H9 (cell line): ENCODE measurements at regions not wholly inside any gene's neighbourhood (a gene's known extent, or its start where the extent isn't known, plus 50 kb on each side); places are given as distances from the start of the nearest gene placed in this dataset.

Experiments used
- DNase-seq: peaks from one replicate; pipeline ENCODE4 v3.0.0-alpha.2; 2017
- H2AFZ ChIP-seq: one replicate; pipeline ENCODE4 v1.6.1; 2013; ENCODE audit warnings: mild to moderate bottlenecking, low read length, control low read depth, moderate library complexity
- H2AK5ac ChIP-seq: 2 replicates; pipeline ENCODE4 v1.6.1; 2013; ENCODE audit warnings: low read length, control low read depth, mixed read lengths; ENCODE audit not compliant: insufficient read length
- H2BK120ac ChIP-seq: one replicate; pipeline ENCODE4 v1.6.1; 2013; ENCODE audit warnings: low read depth, mild to moderate bottlenecking, low read length, control low read depth, inconsistent platforms; ENCODE audit not compliant: poor library complexity, severe bottlenecking
- H2BK12ac ChIP-seq: 2 replicates; pipeline ENCODE4 v1.6.1; 2013; ENCODE audit warnings: low read length, control low read depth, mixed read lengths, low read depth; ENCODE audit not compliant: insufficient read length
- H2BK15ac ChIP-seq: 2 replicates; pipeline ENCODE4 v1.6.1; 2013; ENCODE audit warnings: low read depth, low read length, control low read depth
- H2BK20ac ChIP-seq: one replicate; pipeline ENCODE4 v1.6.1; 2013; ENCODE audit warnings: low read depth, mild to moderate bottlenecking, low read length, control low read depth, inconsistent platforms; ENCODE audit not compliant: poor library complexity, severe bottlenecking
- H2BK5ac ChIP-seq: 2 replicates; pipeline ENCODE4 v1.6.1; 2013; ENCODE audit warnings: low read length, control low read depth, mixed read lengths; ENCODE audit not compliant: insufficient read length
- H3K14ac ChIP-seq: 2 replicates; pipeline ENCODE4 v1.6.1; 2013; ENCODE audit warnings: low read length, control low read depth; ENCODE audit not compliant: insufficient read depth
- H3K18ac ChIP-seq: 2 replicates; pipeline ENCODE4 v1.6.1; 2013; ENCODE audit warnings: low read depth, mild to moderate bottlenecking, mixed read lengths, low read length, control low read depth; ENCODE audit not compliant: insufficient read length
- H3K23ac ChIP-seq: 2 replicates; pipeline ENCODE4 v1.6.1; 2013; ENCODE audit warnings: low read length, control low read depth, mixed read lengths, low read depth; ENCODE audit not compliant: insufficient read length
- H3K23me2 ChIP-seq: 2 replicates; pipeline ENCODE4 v1.6.1; 2013; ENCODE audit warnings: low read depth, mild to moderate bottlenecking, mixed read lengths, low read length, control low read depth; ENCODE audit not compliant: insufficient read length, poor library complexity, severe bottlenecking
- H3K27ac ChIP-seq: 2 replicates; pipeline ENCODE4 v1.5.1; 2013; ENCODE audit warnings: low read length, control low read depth, mixed read lengths, low read depth; ENCODE audit not compliant: insufficient read length
- H3K27me3 ChIP-seq: 2 replicates; pipeline ENCODE4 v1.6.1; 2013; ENCODE audit warnings: low read length, control low read depth, inconsistent platforms; ENCODE audit not compliant: insufficient read depth
- H3K4ac ChIP-seq: 2 replicates; pipeline ENCODE4 v1.6.1; 2013; ENCODE audit warnings: low read depth, mild to moderate bottlenecking, control low read depth, inconsistent platforms, low read length, moderate library complexity
- H3K4me1 ChIP-seq: 2 replicates; pipeline ENCODE4 v1.6.1; 2013; ENCODE audit warnings: low read length, control low read depth, inconsistent platforms; ENCODE audit not compliant: insufficient read depth
- H3K4me2 ChIP-seq: 2 replicates; pipeline ENCODE4 v1.6.1; 2013; ENCODE audit warnings: low read length, control low read depth, mixed read lengths; ENCODE audit not compliant: insufficient read length, insufficient read depth
- H3K56ac ChIP-seq: 2 replicates; pipeline ENCODE4 v1.6.1; 2013; ENCODE audit warnings: low read depth, mild to moderate bottlenecking, mixed read lengths, low read length, control low read depth; ENCODE audit not compliant: insufficient read length
- H3K79me1 ChIP-seq: 2 replicates; pipeline ENCODE4 v1.6.1; 2013; ENCODE audit warnings: low read depth, mild to moderate bottlenecking, moderate library complexity, low read length, control low read depth, inconsistent platforms; ENCODE audit not compliant: insufficient read depth, poor library complexity, severe bottlenecking
- H3K79me2 ChIP-seq: 2 replicates; pipeline ENCODE4 v1.6.1; 2013; ENCODE audit warnings: low read length, control low read depth, inconsistent platforms; ENCODE audit not compliant: insufficient read depth
- H3K9ac ChIP-seq: 2 replicates; pipeline ENCODE4 v1.6.1; 2013; ENCODE audit warnings: low read length, control low read depth, mixed read lengths; ENCODE audit not compliant: insufficient read length; ENCODE audit errors: extremely low read depth
- H3K9me3 ChIP-seq: one replicate; pipeline ENCODE4 v1.6.1; 2013; ENCODE audit warnings: low read depth, low read length, inconsistent platforms; ENCODE audit not compliant: control insufficient read depth
- H3T11ph ChIP-seq: one replicate; pipeline ENCODE4 v1.6.1; 2013; ENCODE audit warnings: mild to moderate bottlenecking, low read length, control low read depth, inconsistent platforms
- H4K20me1 ChIP-seq: one replicate; pipeline ENCODE4 v1.6.1; 2013; ENCODE audit not compliant: control insufficient read depth, insufficient read length, insufficient read depth
- H4K5ac ChIP-seq: 2 replicates; pipeline ENCODE4 v1.6.1; 2013; ENCODE audit warnings: low read depth, mild to moderate bottlenecking, mixed read lengths, low read length, control low read depth; ENCODE audit not compliant: insufficient read length
- H4K8ac ChIP-seq: replicated peaks from 2 replicates; pipeline ENCODE4 v1.6.1; 2013; ENCODE audit warnings: low read length, control low read depth, mixed read lengths, low read depth; ENCODE audit not compliant: insufficient read length
- H4K91ac ChIP-seq: 2 replicates; pipeline ENCODE4 v1.6.1; 2013; ENCODE audit warnings: low read depth, mild to moderate bottlenecking, moderate library complexity, mixed read lengths, low read length, control low read depth; ENCODE audit not compliant: insufficient read length
- H3K27ac Mint-ChIP-seq, 3 experiments: 2 replicates in 2 of 3; 3 replicates in 1 of 3; pipeline ENCODE4 v1.8.0; 2020 to 2021; ENCODE audit warnings: mixed read lengths in 3 of 3, mild to moderate bottlenecking in 1 of 3, moderate library complexity in 1 of 3
- H3K27me3 Mint-ChIP-seq: 2 replicates; pipeline ENCODE4 v1.8.0; 2021; ENCODE audit warnings: low read depth, mild to moderate bottlenecking, moderate library complexity, mixed read lengths
- H3K36me3 Mint-ChIP-seq, 3 experiments: 2 replicates in 2 of 3; 3 replicates in 1 of 3; pipeline ENCODE4 v1.8.0; 2020 to 2021; ENCODE audit warnings: low read depth in 3 of 3, mixed read lengths in 3 of 3; ENCODE audit not compliant: insufficient read depth in 1 of 3
- H3K4me1 Mint-ChIP-seq, 2 experiments: 2 replicates each; pipeline ENCODE4 v1.8.0; 2020; ENCODE audit warnings: mixed read lengths in 2 of 2
- H3K4me3 Mint-ChIP-seq, 2 experiments: 2 replicates in 1 of 2; 3 replicates in 1 of 2; pipeline ENCODE4 v1.8.0; 2020 to 2021; ENCODE audit warnings: mild to moderate bottlenecking in 2 of 2, mixed read lengths in 2 of 2, moderate library complexity in 1 of 2
- H3K9me3 Mint-ChIP-seq, 2 experiments: 2 replicates in 1 of 2; 3 replicates in 1 of 2; pipeline ENCODE4 v1.8.0; 2020; ENCODE audit warnings: mild to moderate bottlenecking in 2 of 2, mixed read lengths in 2 of 2, moderate library complexity in 1 of 2
- CTCF ChIP-seq: fragments of 200-600 bp; sonication (generic); conservative IDR thresholded peaks from 3 replicates; pipeline ENCODE4 v1.8.0; 2021; ENCODE audit warnings: antibody characterized with exemption, mild to moderate bottlenecking
- WGBS: extraction: QIAGEN DNeasy Blood & Tissue Kit; methylation state at CpG from one replicate; pipeline ENCODE4 v1.1.7; 2013; ENCODE audit warnings: missing lambda C conversion rate, low lambda C conversion rate, mixed read lengths; ENCODE audit not compliant: insufficient read length; ENCODE audit errors: extremely low coverage; 5-methylcytosine and 5-hydroxymethylcytosine counted together

GRCh38 chr18:44589693-44590355, 90.9 kb upstream of the SETBP1 start:
- Histone ChIP-seq H2BK12ac (no peak overlapping the region), H3K23ac (no peak overlapping the region), H2BK5ac (no peak overlapping the region), H4K91ac (no peak overlapping the region), H2BK20ac (no peak overlapping the region), H4K20me1 (no peaks in the 10 kb centered on the region), H2BK120ac (no peak overlapping the region), H3K79me1 (no peaks in the 10 kb centered on the region), H3K4me2 (no peak overlapping the region), H3K14ac (no peak overlapping the region), H3K79me2 (no peaks in the 10 kb centered on the region), H3K27me3 (no peaks in the 10 kb centered on the region), H3K9me3 (no peaks in the 10 kb centered on the region), H2AK5ac (no peak overlapping the region), H3K27ac (no peak overlapping the region), H3K4ac (no peak overlapping the region), H4K5ac (no peak overlapping the region), H3K4me1 (no peaks in the 10 kb centered on the region), H2AFZ (no peak overlapping the region), H3T11ph (no peak overlapping the region), H3K18ac (no peak overlapping the region), H3K23me2 (no peaks in the 10 kb centered on the region), H2BK15ac (no peak overlapping the region), H3K56ac (no peak overlapping the region), H3K9ac (no peak overlapping the region), H4K8ac (no peak overlapping the region)
- WGBS = no CpG with 5 or more reads among the region's 3 CpGs
- Mint-ChIP-seq H3K4me1 (peaks cover 4% of the 10 kb centered on the region in 2 experiments), H3K27ac (no peak overlapping the region), H3K27me3 (no peaks in the 10 kb centered on the region), H3K4me3 (no peak overlapping the region), H3K9me3 (no peaks in the 10 kb centered on the region), H3K36me3 (no peaks in the 10 kb centered on the region)
- no peak for DNase-seq
- TF ChIP-seq CTCF = no peak
